ENCODE measurements at regions not wholly inside any gene's neighbourhood (a gene's known extent, or its start where the extent isn't known, plus 50 kb on each side); places are given as distances from the start of the nearest gene placed in this dataset.

GRCh38 chr3:26264708-26265107 is 357.9 kb upstream of the LRRC3B start:
- Histone ChIP-seq H2BK20ac (ENCODE audit: low read length) (no peak overlapping the region), H4K8ac (ENCODE audit: extremely low read depth, insufficient read depth, low read length) (no peak overlapping the region), H3K79me1 (ENCODE audit: low read depth, low read length) (no peaks in the 10 kb centered on the region), H3K4me2 (ENCODE audit: insufficient read depth in 1 of 2, low read depth in 2 of 2, low read length in 2 of 2) (no peak overlapping the region), H3K4ac (replicated peaks; ENCODE audit: insufficient read length, low read depth, low read length) (no peak overlapping the region), H4K91ac (replicated peaks; ENCODE audit: insufficient read length, low read length) (no peak overlapping the region), H3K18ac (ENCODE audit: extremely low read depth, low read length) (no peak overlapping the region), H3K23ac (ENCODE audit: insufficient read length) (no peak overlapping the region), H3K36me3 (ENCODE audit: control insufficient read depth in 2 of 4, insufficient read depth in 4 of 4, low read length in 3 of 4) (no peaks in the 10 kb centered on the region), H3K56ac (replicated peaks; ENCODE audit: insufficient read length, low read depth, low read length) (no peak overlapping the region), H2BK15ac (ENCODE audit: low read length) (no peak overlapping the region), H4K20me1 (replicated peaks in 1 of 2; ENCODE audit: control insufficient read depth in 1 of 2, insufficient read depth in 2 of 2, low read length in 2 of 2) (no peaks in the 10 kb centered on the region), H3K14ac (ENCODE audit: insufficient read length) (no peak overlapping the region), H3K4me3 (ENCODE audit: extremely low read depth in 1 of 4, insufficient read depth in 2 of 4, low read depth in 3 of 4, low read length in 4 of 4) (no peak overlapping the region), H2BK120ac (replicated peaks; ENCODE audit: low read depth, low read length) (no peak overlapping the region), H2AFZ (ENCODE audit: low read length) (no peak overlapping the region), H2AK5ac (ENCODE audit: low read depth, low read length) (no peak overlapping the region), H3K27ac (ENCODE audit: low read depth, low read length) (no peak overlapping the region), H3K9ac (replicated peaks in 1 of 4; ENCODE audit: extremely low read depth in 1 of 4, low read depth in 3 of 4, low read length in 3 of 4) (no peak overlapping the region), H2BK5ac (ENCODE audit: low read depth, low read length) (no peak overlapping the region), H3K79me2 (ENCODE audit: control insufficient read depth in 1 of 2, insufficient read depth in 2 of 2, low read length in 2 of 2) (no peaks in the 10 kb centered on the region), H3K27me3 (replicated peaks in 1 of 4; ENCODE audit: control insufficient read depth in 3 of 4, extremely low read depth in 1 of 4, insufficient read depth in 3 of 4, low read length in 3 of 4) (no peaks in the 10 kb centered on the region), H3K23me2 (ENCODE audit: low read depth, low read length) (no peaks in the 10 kb centered on the region), H3K9me3 (ENCODE audit: insufficient read depth in 2 of 2, low read depth in 1 of 2, low read length in 1 of 2) (no peaks in the 10 kb centered on the region), H2BK12ac (ENCODE audit: low read depth, low read length) (no peak overlapping the region), H3K4me1 (replicated peaks in 1 of 4; ENCODE audit: control insufficient read depth in 3 of 4, insufficient read depth in 4 of 4, low read length in 3 of 4) (peaks cover 0 to 2% (median 0%) of the 10 kb centered on the region in 4 experiments; a peak in 1 of 7 replicates), H4K5ac (ENCODE audit: insufficient read length, low read depth, low read length) (no peak overlapping the region)
- ChIA-PET POLR2A (ENCODE audit: partially characterized antibody) (no interaction called here), CTCF (ENCODE audit: partially characterized antibody) (no interaction called here)
- WGBS, 2 experiments (ENCODE audit: extremely low coverage in 1 of 2, insufficient coverage in 1 of 2, insufficient read length in 1 of 2, insufficient replicate concordance in 2 of 2, low coverage in 1 of 2, low lambda C conversion rate in 2 of 2, missing lambda C conversion rate in 1 of 2), result 66% methylated on average over 4 of the region's 4 CpGs; no CpG with 5 or more reads in 1 of the 2 experiments
- FAIRE-seq, result no peak
- no peak for DNase-seq (ENCODE audit: low read depth in 1 of 2, low spot score in 2 of 2)
- TF ChIP-seq ZNF274 (IDR thresholded peaks at IDR 0.05; ENCODE audit: borderline replicate concordance, extremely low read depth, low read length) (no peak), KDM5A (IDR thresholded peaks at IDR 0.05; ENCODE audit: low read length) (no peak), PHF8 (conservative IDR thresholded peaks at IDR 0.05; ENCODE audit: low read depth, low read length) (no peak), SP1 (IDR thresholded peaks at IDR 0.05; ENCODE audit: low read depth, low read length) (no peak), RBBP5 (IDR thresholded peaks at IDR 0.05; ENCODE audit: borderline replicate concordance, low read depth, low read length) (no peak), CTBP2 (IDR thresholded peaks at IDR 0.05; ENCODE audit: borderline replicate concordance, insufficient read depth, insufficient read length, low read length) (no peak), FOSL1 (IDR thresholded peaks at IDR 0.05; ENCODE audit: insufficient read depth, low read depth, low read length) (no peak), KDM4A (IDR thresholded peaks at IDR 0.05; ENCODE audit: low read depth, low read length, severe bottlenecking) (no peak), SAP30 (IDR thresholded peaks at IDR 0.05; ENCODE audit: insufficient read depth, insufficient replicate concordance, low read length) (no peak), POLR2A (IDR thresholded peaks at IDR 0.05; ENCODE audit: control extremely low read depth in 1 of 2, low read depth in 2 of 2, low read length in 2 of 2) (no peak)
- TF ChIP-seq, protein P1, sequence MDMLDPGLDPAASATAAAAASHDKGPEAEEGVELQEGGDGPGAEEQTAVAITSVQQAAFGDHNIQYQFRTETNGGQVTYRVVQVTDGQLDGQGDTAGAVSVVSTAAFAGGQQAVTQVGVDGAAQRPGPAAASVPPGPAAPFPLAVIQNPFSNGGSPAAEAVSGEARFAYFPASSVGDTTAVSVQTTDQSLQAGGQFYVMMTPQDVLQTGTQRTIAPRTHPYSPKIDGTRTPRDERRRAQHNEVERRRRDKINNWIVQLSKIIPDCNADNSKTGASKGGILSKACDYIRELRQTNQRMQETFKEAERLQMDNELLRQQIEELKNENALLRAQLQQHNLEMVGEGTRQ (IDR thresholded peaks at IDR 0.05; ENCODE audit: low read length), result no peak
